HepG2 (cell line): ENCODE measurements at regions not wholly inside any gene's neighbourhood (a gene's known extent, or its start where the extent isn't known, plus 50 kb on each side); places are given as distances from the start of the nearest gene placed in this dataset.

Source experiments
- CCAR2 ChIP-seq: fragments of 200-400 bp; formaldehyde crosslinking; optimal IDR thresholded peaks from 2 replicates; pipeline ENCODE3; 2018; ENCODE audit warnings: low read depth, mild to moderate bottlenecking, low read length, moderate library complexity
- FOXO1 ChIP-seq: sonication (generic); formaldehyde crosslinking; IDR thresholded peaks from 2 replicates; pipeline ENCODE4 v1.4.0; 2020; ENCODE audit warnings: missing genetic modification reagents
- HDAC2 ChIP-seq: sonication (generic); formaldehyde crosslinking; IDR thresholded peaks from 2 replicates; pipeline ENCODE4 v1.4.0; 2020; ENCODE audit warnings: missing genetic modification reagents
- KMT2B ChIP-seq: IDR thresholded peaks from 2 replicates; pipeline ENCODE4 v1.6.1; 2016; ENCODE audit warnings: missing genetic modification reagents, missing compliant biosample characterization
- MBD4 ChIP-seq: IDR thresholded peaks from 2 replicates; pipeline ENCODE4 v1.6.1; 2012; ENCODE audit warnings: low read length, inconsistent platforms, borderline replicate concordance
- NFATC3 ChIP-seq: sonication (generic); formaldehyde crosslinking; IDR thresholded peaks from 2 replicates; pipeline ENCODE4 v1.5.1; 2020; ENCODE audit warnings: mild to moderate bottlenecking, missing genetic modification reagents
- NR2F2 ChIP-seq: IDR thresholded peaks from 2 replicates; pipeline ENCODE4 v1.6.1; 2012; ENCODE audit warnings: low read depth, inconsistent platforms, borderline replicate concordance
- REPIN1 ChIP-seq: sonication (generic); formaldehyde crosslinking; IDR thresholded peaks from 2 replicates; pipeline ENCODE4 v1.8.0; 2022; ENCODE audit warnings: missing genetic modification reagents, low read depth, mild to moderate bottlenecking, borderline replicate concordance
- SETDB1 ChIP-seq: sonication (generic); formaldehyde crosslinking; IDR thresholded peaks from 2 replicates; pipeline ENCODE4 v1.5.1; 2020; ENCODE audit warnings: missing genetic modification reagents, mild to moderate bottlenecking, borderline replicate concordance
- SMAD3 ChIP-seq: sonication (generic); formaldehyde crosslinking; IDR thresholded peaks from 2 replicates; pipeline ENCODE4 v1.4.0; 2020; ENCODE audit warnings: missing genetic modification reagents
- STAT5B ChIP-seq: sonication (generic); formaldehyde crosslinking; IDR thresholded peaks from 2 replicates; pipeline ENCODE4 v1.4.0; 2020; ENCODE audit warnings: missing genetic modification reagents
- TARDBP ChIP-seq: sonication (generic); formaldehyde crosslinking; IDR thresholded peaks from 2 replicates; pipeline ENCODE4 v1.8.0; 2022; ENCODE audit warnings: mild to moderate bottlenecking, missing genetic modification reagents
- TBP ChIP-seq: sonication (generic); formaldehyde crosslinking; IDR thresholded peaks from 2 replicates; pipeline ENCODE4 v1.5.0; 2020; ENCODE audit warnings: missing genetic modification reagents
- THAP11 ChIP-seq: IDR thresholded peaks from 2 replicates; pipeline ENCODE4 v1.6.1; 2016; ENCODE audit warnings: missing biosample characterization, missing genetic modification reagents
- ZNF331 ChIP-seq: sonication (generic); formaldehyde crosslinking; IDR thresholded peaks from 2 replicates; pipeline ENCODE4 v1.4.0; 2020; ENCODE audit warnings: missing genetic modification reagents
- ZNF383 ChIP-seq: sonication (generic); formaldehyde crosslinking; IDR thresholded peaks from 2 replicates; pipeline ENCODE4 v1.4.0; 2020; ENCODE audit warnings: missing genetic modification reagents, mild to moderate bottlenecking, borderline replicate concordance
- ZNF564 ChIP-seq: sonication (generic); formaldehyde crosslinking; IDR thresholded peaks from 2 replicates; pipeline ENCODE4 v1.8.1; 2023; ENCODE audit warnings: mild to moderate bottlenecking, missing genetic modification reagents
- ZNF577 ChIP-seq: sonication (generic); formaldehyde crosslinking; IDR thresholded peaks from 2 replicates; pipeline ENCODE4 v1.4.0; 2020; ENCODE audit warnings: mild to moderate bottlenecking, low read depth, missing genetic modification reagents, borderline replicate concordance
- ZNF605 ChIP-seq: sonication (generic); formaldehyde crosslinking; IDR thresholded peaks from 2 replicates; pipeline ENCODE4 v1.8.0; 2022; ENCODE audit warnings: mild to moderate bottlenecking, missing genetic modification reagents
- ZNF703 ChIP-seq: sonication (generic); formaldehyde crosslinking; IDR thresholded peaks from 2 replicates; pipeline ENCODE4 v1.5.1; 2020; ENCODE audit warnings: missing genetic modification reagents, mild to moderate bottlenecking, moderate library complexity, borderline replicate concordance
- ZNF773 ChIP-seq: sonication (generic); formaldehyde crosslinking; IDR thresholded peaks from 2 replicates; pipeline ENCODE4 v1.4.0; 2020; ENCODE audit warnings: missing genetic modification reagents, borderline replicate concordance
- ZNF839 ChIP-seq: sonication (generic); formaldehyde crosslinking; IDR thresholded peaks from 2 replicates; pipeline ENCODE4 v1.4.0; 2020; ENCODE audit warnings: missing genetic modification reagents, mild to moderate bottlenecking, borderline replicate concordance
- TF ChIP-seq, protein P1 (sequence below): sonication (generic); formaldehyde crosslinking; IDR thresholded peaks from 2 replicates; pipeline ENCODE4 v1.5.1; 2020; ENCODE audit warnings: mild to moderate bottlenecking, missing genetic modification reagents, borderline replicate concordance
- TF ChIP-seq, protein P2 (sequence below): sonication (generic); formaldehyde crosslinking; IDR thresholded peaks from 2 replicates; pipeline ENCODE4 v1.9.0; 2021; ENCODE audit warnings: missing genetic modification reagents, borderline replicate concordance
- TF ChIP-seq, protein P3 (sequence below): sonication (generic); formaldehyde crosslinking; conservative IDR thresholded peaks from 2 replicates; pipeline ENCODE4 v1.5.0; 2020; ENCODE audit warnings: missing genetic modification reagents
- TF ChIP-seq, protein P4 (sequence below): sonication (generic); formaldehyde crosslinking; conservative IDR thresholded peaks from 2 replicates; pipeline ENCODE4 v1.4.0; 2020; ENCODE audit warnings: missing genetic modification reagents

DNA sequence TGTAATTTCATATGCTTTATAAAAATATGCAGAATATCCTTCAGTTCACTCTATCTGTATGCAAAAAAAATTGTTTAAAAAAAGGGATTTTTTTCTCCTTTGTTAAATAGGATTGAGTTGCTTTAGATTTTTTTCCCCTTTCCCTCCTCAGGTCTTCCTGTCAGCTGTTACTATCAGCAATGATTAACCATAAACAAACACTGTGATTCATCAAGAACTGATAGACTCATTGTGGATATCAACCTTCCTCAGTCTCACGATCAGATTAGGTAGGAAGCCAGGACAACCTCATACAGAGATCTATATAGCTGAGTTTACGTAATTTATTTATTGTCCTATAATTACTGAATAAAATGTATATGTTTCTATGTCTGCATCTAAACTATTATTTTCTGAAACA lies 2136.2 kb upstream of the CELF4 start (continued):
- no peak for TF ChIP-seq ZNF577 (CRISPR knock-in tag)
- TF ChIP-seq, protein P1, sequence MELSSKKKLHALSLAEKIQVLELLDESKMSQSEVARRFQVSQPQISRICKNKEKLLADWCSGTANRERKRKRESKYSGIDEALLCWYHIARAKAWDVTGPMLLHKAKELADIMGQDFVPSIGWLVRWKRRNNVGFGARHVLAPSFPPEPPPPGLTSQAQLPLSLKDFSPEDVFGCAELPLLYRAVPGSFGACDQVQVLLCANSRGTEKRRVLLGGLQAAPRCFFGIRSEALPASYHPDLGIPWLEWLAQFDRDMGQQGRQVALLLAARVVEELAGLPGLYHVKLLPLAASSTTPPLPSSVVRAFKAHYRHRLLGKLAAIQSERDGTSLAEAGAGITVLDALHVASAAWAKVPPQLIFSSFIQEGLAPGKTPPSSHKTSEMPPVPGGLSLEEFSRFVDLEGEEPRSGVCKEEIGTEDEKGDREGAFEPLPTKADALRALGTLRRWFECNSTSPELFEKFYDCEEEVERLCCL (CRISPR knock-in tag) = no peak
- TF ChIP-seq NFATC3 (CRISPR knock-in tag) = no peak
- TF ChIP-seq FOXO1 = no peak
- TF ChIP-seq KMT2B (CRISPR knock-in tag) = 0 out of 2 replicates have a peak, but pooled peaks have one; percentile 11
- TF ChIP-seq, protein P2, sequence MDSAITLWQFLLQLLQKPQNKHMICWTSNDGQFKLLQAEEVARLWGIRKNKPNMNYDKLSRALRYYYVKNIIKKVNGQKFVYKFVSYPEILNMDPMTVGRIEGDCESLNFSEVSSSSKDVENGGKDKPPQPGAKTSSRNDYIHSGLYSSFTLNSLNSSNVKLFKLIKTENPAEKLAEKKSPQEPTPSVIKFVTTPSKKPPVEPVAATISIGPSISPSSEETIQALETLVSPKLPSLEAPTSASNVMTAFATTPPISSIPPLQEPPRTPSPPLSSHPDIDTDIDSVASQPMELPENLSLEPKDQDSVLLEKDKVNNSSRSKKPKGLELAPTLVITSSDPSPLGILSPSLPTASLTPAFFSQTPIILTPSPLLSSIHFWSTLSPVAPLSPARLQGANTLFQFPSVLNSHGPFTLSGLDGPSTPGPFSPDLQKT (CRISPR knock-in tag) = no peak
- no peak for TF ChIP-seq REPIN1
- TF ChIP-seq SMAD3 (CRISPR knock-in tag) = no peak
- no peak for TF ChIP-seq SETDB1 (CRISPR knock-in tag)
- no peak for TF ChIP-seq ZNF605
- TF ChIP-seq ZNF383 = no peak
- TF ChIP-seq CCAR2 = no peak
- peak; percentile 42; the same call in 1 of the 2 replicates for TF ChIP-seq HDAC2 (CRISPR knock-in tag)
- TF ChIP-seq, protein P3, sequence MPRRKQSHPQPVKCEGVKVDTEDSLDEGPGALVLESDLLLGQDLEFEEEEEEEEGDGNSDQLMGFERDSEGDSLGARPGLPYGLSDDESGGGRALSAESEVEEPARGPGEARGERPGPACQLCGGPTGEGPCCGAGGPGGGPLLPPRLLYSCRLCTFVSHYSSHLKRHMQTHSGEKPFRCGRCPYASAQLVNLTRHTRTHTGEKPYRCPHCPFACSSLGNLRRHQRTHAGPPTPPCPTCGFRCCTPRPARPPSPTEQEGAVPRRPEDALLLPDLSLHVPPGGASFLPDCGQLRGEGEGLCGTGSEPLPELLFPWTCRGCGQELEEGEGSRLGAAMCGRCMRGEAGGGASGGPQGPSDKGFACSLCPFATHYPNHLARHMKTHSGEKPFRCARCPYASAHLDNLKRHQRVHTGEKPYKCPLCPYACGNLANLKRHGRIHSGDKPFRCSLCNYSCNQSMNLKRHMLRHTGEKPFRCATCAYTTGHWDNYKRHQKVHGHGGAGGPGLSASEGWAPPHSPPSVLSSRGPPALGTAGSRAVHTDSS = no peak
- TF ChIP-seq ZNF331 (CRISPR knock-in tag) = peak; percentile 37; the same call in 1 of the 2 replicates
- TF ChIP-seq STAT5B (CRISPR knock-in tag) = no peak
- no peak for TF ChIP-seq MBD4
- TF ChIP-seq, protein P4, sequence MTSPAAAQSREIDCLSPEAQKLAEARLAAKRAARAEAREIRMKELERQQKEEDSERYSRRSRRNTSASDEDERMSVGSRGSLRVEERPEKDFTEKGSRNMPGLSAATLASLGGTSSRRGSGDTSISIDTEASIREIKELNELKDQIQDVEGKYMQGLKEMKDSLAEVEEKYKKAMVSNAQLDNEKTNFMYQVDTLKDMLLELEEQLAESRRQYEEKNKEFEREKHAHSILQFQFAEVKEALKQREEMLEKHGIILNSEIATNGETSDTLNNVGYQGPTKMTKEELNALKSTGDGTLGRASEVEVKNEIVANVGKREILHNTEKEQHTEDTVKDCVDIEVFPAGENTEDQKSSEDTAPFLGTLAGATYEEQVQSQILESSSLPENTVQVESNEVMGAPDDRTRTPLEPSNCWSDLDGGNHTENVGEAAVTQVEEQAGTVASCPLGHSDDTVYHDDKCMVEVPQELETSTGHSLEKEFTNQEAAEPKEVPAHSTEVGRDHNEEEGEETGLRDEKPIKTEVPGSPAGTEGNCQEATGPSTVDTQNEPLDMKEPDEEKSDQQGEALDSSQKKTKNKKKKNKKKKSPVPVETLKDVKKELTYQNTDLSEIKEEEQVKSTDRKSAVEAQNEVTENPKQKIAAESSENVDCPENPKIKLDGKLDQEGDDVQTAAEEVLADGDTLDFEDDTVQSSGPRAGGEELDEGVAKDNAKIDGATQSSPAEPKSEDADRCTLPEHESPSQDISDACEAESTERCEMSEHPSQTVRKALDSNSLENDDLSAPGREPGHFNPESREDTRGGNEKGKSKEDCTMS = no peak
- TF ChIP-seq ZNF773 (CRISPR knock-in tag) = no peak
- no peak for TF ChIP-seq ZNF703 (CRISPR knock-in tag)
- no peak for TF ChIP-seq TARDBP (CRISPR knock-in tag)
- no peak for TF ChIP-seq ZNF564 (CRISPR knock-in tag)
- TF ChIP-seq TBP = no peak
- TF ChIP-seq ZNF839 = no peak
- no peak for TF ChIP-seq NR2F2
- TF ChIP-seq THAP11 (CRISPR knock-in tag) = no peak
